SU-DHL-6 (cell line): ENCODE measurements at regions not wholly inside any gene's neighbourhood (a gene's known extent, or its start where the extent isn't known, plus 50 kb on each side); places are given as distances from the start of the nearest gene placed in this dataset.

Experiments
- CTCF ChIP-seq: fragments of 200-600 bp; sonication (generic); IDR thresholded peaks from one replicate; pipeline ENCODE4 v1.5.1; 2017; ENCODE audit warnings: antibody characterized with exemption, mild to moderate bottlenecking, low read length, moderate library complexity; ENCODE audit not compliant: insufficient read depth, poor library complexity, severe bottlenecking
- EZH2phosphoT487 ChIP-seq: fragments of 200-600 bp; sonication (generic), shearing (Covaris generic); conservative IDR thresholded peaks from 2 replicates; pipeline ENCODE4 v1.6.1; 2018; ENCODE audit warnings: mild to moderate bottlenecking, antibody characterized with exemption, low read length, moderate library complexity, mixed read lengths

GRCh38 chr3:76300746-76301145, 515.4 kb upstream of the ZNF717 start:
- TF ChIP-seq CTCF (no peak), EZH2phosphoT487 (no peak)
